Bronchial epithelial cell (primary cell): ENCODE measurements at regions not wholly inside any gene's neighbourhood (a gene's known extent, or its start where the extent isn't known, plus 50 kb on each side); places are given as distances from the start of the nearest gene placed in this dataset.

Experiments
- DNase-seq: peaks from one replicate; pipeline ENCODE4 v3.0.0-alpha.2; 2010; ENCODE audit warnings: low read depth
- FAIRE-seq: peaks from 2 replicates; lab custom pipeline; 2011; peaks lifted over from hg19 to GRCh38; lab: Jason Lieb, UNC
- H3K27me3 ChIP-seq: 2 replicates; pipeline ENCODE4 v1.5.1; 2011; ENCODE audit warnings: low read length; ENCODE audit not compliant: control insufficient read depth, insufficient read depth
- H3K36me3 ChIP-seq: 2 replicates; pipeline ENCODE4 v1.5.1; 2011; ENCODE audit warnings: low read length; ENCODE audit not compliant: control insufficient read depth, insufficient read depth
- H3K4me3 ChIP-seq: 2 replicates; pipeline ENCODE4 v1.5.1; 2011; ENCODE audit warnings: mild to moderate bottlenecking, low read depth, low read length, control low read depth
- TF ChIP-seq, protein P1 (sequence below): IDR thresholded peaks from 2 replicates; pipeline ENCODE4 v1.5.1; 2011; ENCODE audit warnings: mild to moderate bottlenecking, moderate library complexity, low read length, control low read depth, inconsistent platforms; ENCODE audit not compliant: insufficient read depth, severe bottlenecking

- Histone ChIP-seq H3K27me3 (no peaks in the 10 kb centered on the region), H3K4me3 (no peak overlapping the region), H3K36me3 (no peaks in the 10 kb centered on the region)
- DNase-seq: no peak
- TF ChIP-seq, protein P1, sequence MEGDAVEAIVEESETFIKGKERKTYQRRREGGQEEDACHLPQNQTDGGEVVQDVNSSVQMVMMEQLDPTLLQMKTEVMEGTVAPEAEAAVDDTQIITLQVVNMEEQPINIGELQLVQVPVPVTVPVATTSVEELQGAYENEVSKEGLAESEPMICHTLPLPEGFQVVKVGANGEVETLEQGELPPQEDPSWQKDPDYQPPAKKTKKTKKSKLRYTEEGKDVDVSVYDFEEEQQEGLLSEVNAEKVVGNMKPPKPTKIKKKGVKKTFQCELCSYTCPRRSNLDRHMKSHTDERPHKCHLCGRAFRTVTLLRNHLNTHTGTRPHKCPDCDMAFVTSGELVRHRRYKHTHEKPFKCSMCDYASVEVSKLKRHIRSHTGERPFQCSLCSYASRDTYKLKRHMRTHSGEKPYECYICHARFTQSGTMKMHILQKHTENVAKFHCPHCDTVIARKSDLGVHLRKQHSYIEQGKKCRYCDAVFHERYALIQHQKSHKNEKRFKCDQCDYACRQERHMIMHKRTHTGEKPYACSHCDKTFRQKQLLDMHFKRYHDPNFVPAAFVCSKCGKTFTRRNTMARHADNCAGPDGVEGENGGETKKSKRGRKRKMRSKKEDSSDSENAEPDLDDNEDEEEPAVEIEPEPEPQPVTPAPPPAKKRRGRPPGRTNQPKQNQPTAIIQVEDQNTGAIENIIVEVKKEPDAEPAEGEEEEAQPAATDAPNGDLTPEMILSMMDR: no peak
- no peak for FAIRE-seq
Observed at GRCh38 chr16:14333361-14333760, 262.2 kb downstream of the MRTFB start.

DNA sequence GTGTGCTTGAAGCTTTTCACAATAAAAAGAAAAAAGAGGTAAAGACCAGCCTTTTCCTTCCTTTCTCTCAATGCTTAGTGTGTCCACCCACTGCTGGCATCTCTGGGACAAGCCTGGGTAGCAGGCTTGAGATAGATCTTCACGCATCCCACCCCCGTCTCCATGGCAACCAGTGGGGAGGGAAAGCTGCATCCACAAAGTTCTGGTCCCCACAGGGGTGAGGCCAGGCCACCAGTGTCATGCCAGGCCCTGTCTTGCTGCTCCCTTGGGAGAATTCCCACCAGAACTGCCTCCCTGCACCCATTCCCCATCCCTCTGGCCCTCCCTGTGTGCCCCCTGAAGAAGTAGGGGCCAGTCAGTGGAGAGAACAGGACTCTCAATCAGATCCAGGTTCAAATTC lies 259.9 kb downstream of the MRTFB start:
- TF ChIP-seq, protein P1: no peak
- Histone ChIP-seq H3K4me3 (no peak overlapping the region), H3K27me3 (no peaks in the 10 kb centered on the region), H3K36me3 (peaks cover 2% of the 10 kb centered on the region)
- no peak for FAIRE-seq
- no peak for DNase-seq

GRCh38 chr16:14329727-14330350 lies 258.7 kb downstream of the MRTFB start:
- FAIRE-seq (no peak), DNase-seq (no peak)
- no peaks in the 10 kb centered on the region for H3K27me3 ChIP-seq
- H3K36me3 ChIP-seq: peaks cover 7% of the 10 kb centered on the region
- TF ChIP-seq, protein P1: no peak
- no peak overlapping the region for H3K4me3 ChIP-seq

DNA sequence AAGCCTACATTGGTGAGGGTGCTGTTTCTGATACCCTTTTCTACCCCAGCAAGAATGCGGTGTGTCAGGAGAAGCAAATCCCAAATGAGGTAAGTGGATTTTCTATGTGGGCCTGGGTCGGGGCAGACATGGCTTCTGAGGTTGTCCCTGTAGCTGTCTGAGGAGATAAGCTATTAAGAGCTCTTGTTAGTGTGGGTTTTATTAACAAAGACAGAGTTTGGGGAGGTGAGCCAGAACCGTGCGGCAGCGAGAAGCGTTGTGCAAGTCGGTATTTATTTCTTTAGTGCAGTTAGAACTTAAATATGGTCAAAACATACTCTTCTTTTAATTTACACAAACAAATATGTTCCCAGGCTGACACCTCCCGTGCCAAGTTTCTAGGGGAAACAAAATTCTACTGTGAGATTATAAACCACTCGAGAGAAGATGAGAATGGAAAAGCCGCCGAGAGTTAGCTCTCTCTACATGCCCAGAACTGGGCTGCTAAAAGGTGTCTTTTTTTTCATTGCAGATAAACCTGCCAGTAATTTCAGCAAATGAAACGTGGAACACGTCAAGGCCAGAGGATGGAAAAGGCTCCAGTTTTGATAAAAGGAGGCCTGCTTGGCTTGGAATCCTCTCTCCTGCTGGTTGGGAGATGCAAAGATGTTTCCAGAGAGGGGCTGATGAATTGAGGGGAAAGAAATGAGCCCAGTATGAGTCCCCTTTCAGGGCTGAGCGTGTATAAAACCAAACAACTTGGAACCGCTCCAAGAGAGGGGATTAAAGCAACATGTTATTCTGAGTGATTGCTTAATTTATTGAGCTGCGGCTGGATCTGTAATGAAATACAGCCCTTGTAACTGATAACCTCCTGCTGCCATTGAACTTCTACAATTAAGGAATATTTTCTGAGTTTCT lies 254.6 kb downstream of the MRTFB start:
- Histone ChIP-seq H3K27me3 (no peaks in the 10 kb centered on the region), H3K4me3 (no peak overlapping the region), H3K36me3 (peaks cover 7% of the 10 kb centered on the region)
- DNase-seq (no peak), FAIRE-seq (no peak)
- TF ChIP-seq, protein P1: no peak

- FAIRE-seq: no peak
- TF ChIP-seq, protein P1: no peak
- peaks cover 8% of the 10 kb centered on the region for H3K36me3 ChIP-seq
Observed at GRCh38 chr16:14324581-14324980, 253.5 kb downstream of the MRTFB start.

More at GRCh38 chr16:14324581-14324980, 253.5 kb downstream of the MRTFB start:
- H3K4me3 ChIP-seq: no peak overlapping the region
- H3K27me3 ChIP-seq: no peaks in the 10 kb centered on the region
- DNase-seq: no peak
